ENCODE measurements at regions not wholly inside any gene's neighbourhood (a gene's known extent, or its start where the extent isn't known, plus 50 kb on each side); places are given as distances from the start of the nearest gene placed in this dataset.
A peak's percentile ranks its signal among the peaks of the same experiment; 100 is the strongest.

DNA sequence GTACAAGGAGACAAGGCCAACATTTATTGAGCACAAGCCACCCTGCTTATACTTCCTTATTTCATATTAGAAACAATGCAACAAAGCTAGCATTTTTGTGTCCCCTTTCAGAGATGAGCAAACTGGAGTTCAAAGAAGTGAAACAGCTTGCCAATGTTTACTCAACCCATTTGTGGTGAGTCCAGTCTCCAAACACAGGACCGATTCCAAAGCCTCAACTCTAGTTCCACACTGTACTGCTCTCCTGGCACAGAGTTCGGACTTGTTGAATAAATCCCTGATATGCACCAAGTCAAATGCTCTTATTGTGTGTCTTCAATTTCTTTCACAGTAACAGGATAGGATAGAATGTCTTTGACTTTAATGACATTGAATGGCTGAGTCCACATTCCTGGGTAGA lies 604.8 kb upstream of the BRINP1 start:
- TF ChIP-seq, protein P1, sequence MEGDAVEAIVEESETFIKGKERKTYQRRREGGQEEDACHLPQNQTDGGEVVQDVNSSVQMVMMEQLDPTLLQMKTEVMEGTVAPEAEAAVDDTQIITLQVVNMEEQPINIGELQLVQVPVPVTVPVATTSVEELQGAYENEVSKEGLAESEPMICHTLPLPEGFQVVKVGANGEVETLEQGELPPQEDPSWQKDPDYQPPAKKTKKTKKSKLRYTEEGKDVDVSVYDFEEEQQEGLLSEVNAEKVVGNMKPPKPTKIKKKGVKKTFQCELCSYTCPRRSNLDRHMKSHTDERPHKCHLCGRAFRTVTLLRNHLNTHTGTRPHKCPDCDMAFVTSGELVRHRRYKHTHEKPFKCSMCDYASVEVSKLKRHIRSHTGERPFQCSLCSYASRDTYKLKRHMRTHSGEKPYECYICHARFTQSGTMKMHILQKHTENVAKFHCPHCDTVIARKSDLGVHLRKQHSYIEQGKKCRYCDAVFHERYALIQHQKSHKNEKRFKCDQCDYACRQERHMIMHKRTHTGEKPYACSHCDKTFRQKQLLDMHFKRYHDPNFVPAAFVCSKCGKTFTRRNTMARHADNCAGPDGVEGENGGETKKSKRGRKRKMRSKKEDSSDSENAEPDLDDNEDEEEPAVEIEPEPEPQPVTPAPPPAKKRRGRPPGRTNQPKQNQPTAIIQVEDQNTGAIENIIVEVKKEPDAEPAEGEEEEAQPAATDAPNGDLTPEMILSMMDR (IDR thresholded peaks at IDR 0.05; ENCODE audit: borderline replicate concordance, control extremely low read depth, extremely low read depth, insufficient read depth, missing control alignments) = no peak
- in situ Hi-C loops (cut with MboI; ENCODE audit: low sequenced_read_pairs, unreplicated experiment) = loop anchor here (25.0 kb wide), 1 partner anchor 412 kb away; no protein-coding TSS in a partner anchor
- no peak for DNase-seq (ENCODE audit: low spot score)

DNA sequence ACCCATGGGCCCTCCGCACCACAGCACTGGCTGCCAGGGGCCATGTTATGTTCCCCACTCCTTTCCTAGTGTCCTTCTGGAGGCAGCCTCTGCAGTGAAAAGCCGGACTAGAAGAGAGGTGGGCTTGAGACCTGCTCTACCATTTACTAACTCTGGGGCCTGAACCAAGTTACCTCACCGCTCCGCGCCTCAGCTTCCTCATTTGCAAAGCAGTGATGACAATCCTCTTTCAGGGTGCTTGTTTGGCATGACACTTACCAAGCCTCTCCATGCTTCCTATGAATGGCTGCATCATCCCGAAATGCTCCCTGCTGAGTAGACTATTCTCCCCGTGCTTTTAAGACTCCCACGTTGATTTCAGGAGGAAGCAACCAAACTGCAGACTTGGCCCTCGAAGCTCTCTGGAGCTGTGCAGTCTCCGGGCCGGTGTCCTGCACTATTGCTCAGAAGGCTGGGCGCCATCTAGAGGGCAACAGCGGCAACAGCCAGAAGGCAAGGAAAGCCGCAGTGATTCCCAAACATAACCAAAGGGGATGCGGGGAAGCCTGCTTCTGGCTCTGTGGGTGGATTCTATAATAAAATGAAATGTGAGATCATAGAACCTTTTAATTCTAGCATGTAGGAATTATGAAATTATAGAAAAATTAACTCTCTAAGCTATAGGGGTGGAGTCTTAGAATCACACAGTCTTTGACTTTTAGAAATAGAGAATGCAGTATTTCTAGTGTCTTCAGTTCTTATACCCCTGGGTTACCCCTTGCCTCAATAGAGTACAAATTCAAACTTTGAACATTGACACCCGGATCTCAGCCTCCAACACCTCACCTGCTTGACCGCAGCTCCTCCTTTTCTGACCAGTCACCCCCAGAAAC lies 599.8 kb upstream of the BRINP1 start:
- in situ Hi-C loops (cut with MboI; ENCODE audit: low sequenced_read_pairs, unreplicated experiment) = loop anchor here (25.0 kb wide), 1 partner anchor 407 kb away; no protein-coding TSS in a partner anchor
- TF ChIP-seq, protein P1 (IDR thresholded peaks at IDR 0.05; ENCODE audit: borderline replicate concordance, control extremely low read depth, extremely low read depth, insufficient read depth, missing control alignments) = peak; percentile 95
- DNase-seq (ENCODE audit: low spot score) = peak; percentile 76

GRCh38 chr9:119967867-119968535 lies 598.8 kb upstream of the BRINP1 start:
- in situ Hi-C loops (cut with MboI; ENCODE audit: low sequenced_read_pairs, unreplicated experiment) = loop anchor here (25.0 kb wide), 1 partner anchor 406 kb away; no protein-coding TSS in a partner anchor
- DNase-seq (ENCODE audit: low spot score) = no peak
- TF ChIP-seq, protein P1 (IDR thresholded peaks at IDR 0.05; ENCODE audit: borderline replicate concordance, control extremely low read depth, extremely low read depth, insufficient read depth, missing control alignments) = no peak

DNA sequence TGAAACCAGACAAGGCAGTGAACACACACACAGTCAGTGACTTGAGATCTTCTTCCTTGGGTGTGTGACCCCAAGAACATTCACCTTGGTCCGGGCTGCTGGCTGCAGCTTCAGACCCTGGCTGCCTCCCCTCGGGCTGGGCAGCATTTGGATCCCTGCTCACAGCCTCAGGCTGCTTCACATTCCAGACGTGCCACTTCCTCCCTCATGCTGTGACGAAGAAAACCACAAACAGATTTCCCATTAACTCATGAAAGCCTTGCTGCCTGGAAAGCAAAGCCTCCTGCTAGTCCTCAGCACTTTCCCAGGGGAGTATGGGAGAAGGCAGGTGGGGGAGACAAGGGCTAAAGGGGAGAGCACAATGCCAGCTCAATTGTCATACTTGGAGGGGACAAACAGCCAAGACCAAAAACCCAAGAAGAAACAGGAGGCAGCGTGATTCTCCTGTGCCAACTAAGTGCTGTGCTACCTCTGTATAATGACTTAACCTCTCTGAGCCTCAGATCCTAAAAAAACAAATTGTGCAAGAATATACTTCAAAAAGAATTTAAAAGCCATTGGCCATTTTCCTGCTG lies 594.6 kb upstream of the BRINP1 start:
- TF ChIP-seq, protein P1 (IDR thresholded peaks at IDR 0.05; ENCODE audit: borderline replicate concordance, control extremely low read depth, extremely low read depth, insufficient read depth, missing control alignments) = no peak
- in situ Hi-C loops (cut with MboI; ENCODE audit: low sequenced_read_pairs, unreplicated experiment) = loop anchor here (25.0 kb wide), 1 partner anchor 402 kb away; no protein-coding TSS in a partner anchor
- no peak for DNase-seq (ENCODE audit: low spot score)

- no peak for DNase-seq (ENCODE audit: low spot score)
- TF ChIP-seq, protein P1 (IDR thresholded peaks at IDR 0.05; ENCODE audit: borderline replicate concordance, control extremely low read depth, extremely low read depth, insufficient read depth, missing control alignments) = no peak
- in situ Hi-C loops (cut with MboI; ENCODE audit: low sequenced_read_pairs, unreplicated experiment) = loop anchor here (25.0 kb wide), 1 partner anchor 401 kb away; no protein-coding TSS in a partner anchor
These were observed 594.1 kb upstream of the BRINP1 start for GRCh38 chr9:119963258-119963797.
